ENCODE measurements at regions not wholly inside any gene's neighbourhood (a gene's known extent, or its start where the extent isn't known, plus 50 kb on each side); places are given as distances from the start of the nearest gene placed in this dataset.

- TF ChIP-seq CREB5 (CRISPR knock-in tag; IDR thresholded peaks at IDR 0.05; ENCODE audit: low read depth): no peak
- no peak for TF ChIP-seq RARB (CRISPR knock-in tag; IDR thresholded peaks at IDR 0.05)
Observed at GRCh38 chr4:40684404-40684803, 54.7 kb upstream of the RBM47 start.

Data from SK-N-SH treated with all-trans-retinoic acid at 6 μM for 48 hours (cell line).